Endothelial cell of umbilical vein (primary cell): ENCODE measurements at regions not wholly inside any gene's neighbourhood (a gene's known extent, or its start where the extent isn't known, plus 50 kb on each side); places are given as distances from the start of the nearest gene placed in this dataset.

Source experiments
- BruUV-seq: library from RNA; stranded (reverse); fragments of 400-500 nt; replicated peaks from 2 replicates; lab custom pipeline; 2021; lab: Mats Ljungman, UMichigan
- CTCF ChIA-PET: fragments of 300-600, 350-600 bp; sonication (Branson Sonifier 250); formaldehyde crosslinking; loops from one replicate; lab custom pipeline; 2021; ENCODE audit warnings: antibody characterized with exemption, inconsistent platforms; lab: Charles Lee
- POLR2A ChIA-PET: fragments of 300-600, 350-600 bp; sonication (Branson Sonifier 250); formaldehyde crosslinking; loops from one replicate; lab custom pipeline; 2021; ENCODE audit warnings: antibody characterized with exemption, inconsistent platforms; lab: Charles Lee
- DNase-seq: peaks from one replicate; pipeline ENCODE4 v3.0.0-alpha.2; 2011; ENCODE audit warnings: low read depth, low spot score
- FAIRE-seq: peaks from 2 replicates; lab custom pipeline; 2011; peaks lifted over from hg19 to GRCh38; lab: Jason Lieb, UNC
- H2AFZ ChIP-seq: 2 replicates; pipeline ENCODE4 v1.6.0; 2012; ENCODE audit warnings: low read depth, low read length, control low read depth, inconsistent platforms
- H3K27ac ChIP-seq: 2 replicates; pipeline ENCODE4 v1.5.1; 2011; ENCODE audit warnings: low read depth, mild to moderate bottlenecking, control low read depth, low read length, moderate library complexity; ENCODE audit not compliant: insufficient read depth
- H3K27me3 ChIP-seq, 2 experiments: 2 replicates each; pipeline versions ENCODE4 v1.6.0 to v1.6.1; 2011; ENCODE audit warnings: low read length in 2 of 2, mixed read lengths in 1 of 2; ENCODE audit not compliant: control insufficient read depth in 2 of 2, insufficient read depth in 2 of 2
- H3K36me3 ChIP-seq, 2 experiments: 2 replicates in 1 of 2; 3 replicates in 1 of 2; pipeline ENCODE4 v1.5.1; 2011; ENCODE audit warnings: low read length in 2 of 2, mild to moderate bottlenecking in 1 of 2, moderate library complexity in 1 of 2; ENCODE audit not compliant: control insufficient read depth in 2 of 2, insufficient read depth in 2 of 2; ENCODE audit errors: extremely low read depth in 1 of 2
- H3K4me1 ChIP-seq: 3 replicates; pipeline ENCODE4 v1.5.1; 2011; ENCODE audit warnings: mild to moderate bottlenecking, low read length; ENCODE audit not compliant: control insufficient read depth, insufficient read depth; ENCODE audit errors: extremely low read depth
- H3K4me2 ChIP-seq: 2 replicates; pipeline ENCODE4 v1.6.1; 2011; ENCODE audit warnings: low read length, control low read depth, mixed read lengths; ENCODE audit not compliant: insufficient read depth
- H3K4me3 ChIP-seq, 3 experiments: fragments of 200-600 bp in 1 of 3; sonication (generic), shearing (Covaris generic) in 1 of 3; replicated peaks in 1 of 3; 2 replicates each; pipeline ENCODE4 v1.5.1; 2011 to 2016; ENCODE audit warnings: control low read depth in 3 of 3, low read length in 3 of 3, mild to moderate bottlenecking in 2 of 3, inconsistent platforms in 1 of 3, low read depth in 1 of 3, moderate library complexity in 1 of 3; ENCODE audit not compliant: insufficient read depth in 1 of 3
- H3K79me2 ChIP-seq: 2 replicates; pipeline ENCODE4 v1.6.0; 2012; ENCODE audit warnings: low read length, inconsistent platforms; ENCODE audit not compliant: control insufficient read depth, insufficient read depth
- H3K9ac ChIP-seq: replicated peaks from 2 replicates; pipeline ENCODE3; 2011; ENCODE audit warnings: low read length, control low read depth; ENCODE audit not compliant: insufficient read depth; ENCODE audit errors: extremely low read depth
- H3K9me1 ChIP-seq: replicated peaks from 3 replicates; pipeline ENCODE4 v1.6.0; 2011; ENCODE audit warnings: mild to moderate bottlenecking, low read length; ENCODE audit not compliant: control insufficient read depth, insufficient read depth; ENCODE audit errors: extremely low read depth
- H3K9me3 ChIP-seq: replicated peaks from 2 replicates; pipeline ENCODE4 v1.5.1; 2012; ENCODE audit warnings: low read length, inconsistent platforms; ENCODE audit not compliant: control insufficient read depth, insufficient read depth
- H4K20me1 ChIP-seq: replicated peaks from 2 replicates; pipeline ENCODE3; 2011; ENCODE audit warnings: mild to moderate bottlenecking, low read length; ENCODE audit not compliant: control insufficient read depth, insufficient read depth; ENCODE audit errors: extremely low read depth
- CTCF ChIP-seq, 2 donors: IDR thresholded peaks; 1 replicate in 1 of 2; 2 replicates in 1 of 2; pipeline ENCODE4 v1.5.1; 2011; ENCODE audit warnings: low read length in 2 of 2, mild to moderate bottlenecking in 2 of 2, moderate library complexity in 2 of 2, control low read depth in 1 of 2, inconsistent platforms in 1 of 2, low read depth in 1 of 2; ENCODE audit not compliant: insufficient read depth in 1 of 2; ENCODE audit errors: extremely low read depth in 1 of 2
- EZH2 ChIP-seq: IDR thresholded peaks from 2 replicates; pipeline ENCODE4 v1.6.1; 2012; ENCODE audit warnings: borderline replicate concordance, low read depth, mild to moderate bottlenecking, moderate library complexity, low read length, inconsistent platforms; ENCODE audit not compliant: severe bottlenecking
- FOS ChIP-seq: IDR thresholded peaks from 2 replicates; pipeline ENCODE4 v1.6.1; 2011; ENCODE audit warnings: mild to moderate bottlenecking, low read length, moderate library complexity, borderline replicate concordance; ENCODE audit not compliant: insufficient read depth
- GATA2 ChIP-seq: IDR thresholded peaks from 2 replicates; pipeline ENCODE4 v1.7.0; 2011; ENCODE audit warnings: low read depth, mild to moderate bottlenecking, moderate library complexity, mixed read lengths, low read length; ENCODE audit not compliant: insufficient read length, insufficient read depth
- JUN ChIP-seq: IDR thresholded peaks from 2 replicates; pipeline ENCODE4 v1.6.1; 2011; ENCODE audit warnings: borderline replicate concordance, low read depth; ENCODE audit not compliant: insufficient read length, insufficient read depth
- MAX ChIP-seq: IDR thresholded peaks from 2 replicates; pipeline ENCODE4 v1.6.1; 2011; ENCODE audit not compliant: insufficient read depth, insufficient read length
- MYC ChIP-seq: IDR thresholded peaks from one replicate; pipeline ENCODE4 v1.6.1; 2011; ENCODE audit warnings: mild to moderate bottlenecking, low read depth, low read length
- POLR2A ChIP-seq: IDR thresholded peaks from 2 replicates; pipeline ENCODE4 v1.6.1; 2012; ENCODE audit warnings: low read depth, mild to moderate bottlenecking, control low read depth, low read length
- POLR2AphosphoS5 ChIP-seq: IDR thresholded peaks from 2 replicates; pipeline ENCODE4 v1.6.1; 2012; ENCODE audit warnings: low read depth, mild to moderate bottlenecking, control low read depth, low read length, moderate library complexity; ENCODE audit not compliant: insufficient read depth
- dilution Hi-C: fragments of 300-500 bp; cut with MboI; formaldehyde crosslinking; loops from one replicate; pipeline ENCODE4 v1.15.0; 2019; ENCODE audit warnings: low sequenced_read_pairs; ENCODE audit not compliant: extremely low pct_ligation_motif_present
- intact Hi-C: fragments of 100-400 bp; cut with micrococcal nuclease; formaldehyde crosslinking; loops from one replicate; pipeline ENCODE4 v1.10.0; 2022

GRCh38 chr2:78202366-78202765, 680.2 kb upstream of the LRRTM4 start:
- ChIA-PET CTCF (no interaction called here), POLR2A (no interaction called here)
- Histone ChIP-seq H3K9me3 (no peaks in the 10 kb centered on the region), H3K27ac (no peak overlapping the region), H3K4me2 (no peak overlapping the region), H3K4me3 (no peak overlapping the region), H4K20me1 (no peaks in the 10 kb centered on the region), H2AFZ (no peak overlapping the region), H3K9ac (no peak overlapping the region), H3K36me3 (no peaks in the 10 kb centered on the region), H3K79me2 (no peaks in the 10 kb centered on the region), H3K27me3 (no peaks in the 10 kb centered on the region), H3K9me1 (no peaks in the 10 kb centered on the region), H3K4me1 (no peaks in the 10 kb centered on the region)
- intact Hi-C loops, result no loop called here
- no peak for FAIRE-seq
- dilution Hi-C loops, result no loop called here
- TF ChIP-seq FOS, result no peak
- TF ChIP-seq MAX, result no peak
- TF ChIP-seq CTCF (IDR thresholded peaks at IDR 0.05; ENCODE audit: extremely low read depth in 1 of 2, insufficient read depth in 1 of 2, low read depth in 1 of 2, low read length in 2 of 2), result no peak
- no peak for TF ChIP-seq GATA2
- no peak for TF ChIP-seq POLR2AphosphoS5
- no peak for TF ChIP-seq EZH2
- TF ChIP-seq POLR2A, result no peak
- no peak for TF ChIP-seq MYC
- TF ChIP-seq JUN, result no peak
- no TSS peak for BruUV-seq
- DNase-seq, result no peak
